GM19467 (cell line): ENCODE measurements at regions not wholly inside any gene's neighbourhood (a gene's known extent, or its start where the extent isn't known, plus 50 kb on each side); places are given as distances from the start of the nearest gene placed in this dataset.

Source experiments
- ATAC-seq: cut with Tn5 transposase; IDR thresholded peaks from one replicate; pipeline ENCODE4 v1.9.1; 2021; ENCODE audit warnings: mild to moderate bottlenecking, moderate library complexity; ENCODE audit not compliant: unreplicated experiment

DNA sequence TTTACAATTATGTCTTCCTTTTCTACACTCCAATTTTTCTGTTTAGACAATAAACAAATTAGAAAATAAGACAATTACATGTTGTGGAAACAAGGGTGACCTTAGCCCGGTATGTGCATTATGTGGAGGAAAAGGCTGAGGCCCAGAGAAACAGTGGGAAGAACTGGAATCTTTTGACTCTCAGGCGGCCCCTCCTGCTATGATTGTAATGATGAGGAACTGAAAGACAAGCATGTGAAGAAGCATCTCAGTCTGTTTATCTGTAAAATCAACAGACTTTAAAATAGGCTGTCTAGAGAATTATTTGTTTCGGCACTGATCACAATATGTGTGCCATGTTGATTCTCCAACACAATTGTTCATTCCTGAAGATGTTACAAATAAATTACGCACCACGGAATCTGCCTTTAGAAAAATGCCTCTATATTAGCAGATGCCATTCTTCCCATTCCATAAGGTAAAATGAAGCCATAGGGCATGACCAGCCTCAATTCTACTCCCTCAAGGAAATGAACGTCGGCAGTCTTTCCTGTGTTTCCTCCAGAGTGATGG lies 1201.6 kb upstream of the CITED2 start:
- ATAC-seq = no peak

DNA sequence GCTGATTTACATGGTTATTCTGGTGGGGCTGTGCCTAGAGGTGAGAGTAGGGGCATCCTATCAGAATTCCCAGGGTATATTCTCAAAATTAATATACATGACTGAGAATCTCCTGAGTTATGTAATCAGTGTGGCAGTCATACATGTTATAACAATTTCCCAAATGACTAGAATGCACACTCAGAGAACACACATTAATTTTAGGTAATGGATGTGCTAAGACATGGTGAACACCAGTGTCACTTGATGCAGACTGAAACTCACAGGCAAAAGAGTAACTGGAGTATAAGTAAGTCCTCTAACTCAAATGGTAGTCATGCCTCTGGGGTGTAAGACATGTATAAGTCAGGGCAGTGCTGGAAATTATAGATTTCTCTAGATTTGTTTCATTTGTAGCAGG lies 1198.4 kb upstream of the CITED2 start:
- ATAC-seq = no peak

GRCh38 chr6:140572129-140572528 lies 1197.7 kb upstream of the CITED2 start:
- ATAC-seq = no peak

- no peak for ATAC-seq
These were observed 1196.7 kb upstream of the CITED2 start for GRCh38 chr6:140571145-140571544.

DNA sequence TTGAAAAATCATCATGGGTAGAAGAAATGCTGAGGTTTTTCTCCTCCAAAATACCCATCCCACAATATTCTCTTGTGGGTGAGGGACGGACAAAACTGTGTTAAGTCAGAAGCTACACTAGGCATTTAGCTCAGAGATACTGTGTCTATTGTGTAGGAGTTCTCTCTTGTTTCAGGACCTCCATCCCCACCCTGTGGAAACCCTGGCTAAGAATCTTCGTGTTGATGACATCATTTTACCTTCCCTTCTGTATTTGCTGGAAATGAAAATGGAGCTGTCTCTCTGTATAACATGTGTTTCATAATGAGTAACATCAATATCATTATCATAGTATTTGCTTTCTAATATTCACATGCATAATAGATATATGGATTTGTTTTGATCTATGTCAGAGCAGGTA lies 1193.0 kb upstream of the CITED2 start:
- no peak for ATAC-seq

DNA sequence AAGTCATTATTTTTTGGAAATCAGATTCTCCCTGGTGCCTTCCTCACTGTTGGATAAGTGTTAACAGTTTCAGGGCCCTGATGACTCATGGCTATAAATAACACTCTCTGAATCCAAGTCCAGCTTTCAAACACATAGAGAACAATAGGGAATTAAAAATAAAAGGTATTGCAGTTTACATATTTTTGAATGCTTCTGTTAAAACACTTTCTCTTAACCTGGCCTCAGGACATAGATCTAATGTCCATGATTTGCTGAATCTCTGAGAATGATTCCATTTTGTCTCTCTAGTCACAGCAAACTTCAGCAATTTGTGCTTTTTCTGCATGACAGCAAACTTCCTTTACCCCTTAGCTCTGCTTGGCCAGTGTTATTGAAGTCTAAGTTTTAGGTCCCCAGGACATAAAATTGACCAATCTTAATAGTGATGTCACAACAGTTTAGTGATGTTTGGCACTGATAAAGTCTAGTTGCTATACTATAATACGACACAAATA lies 1192.4 kb upstream of the CITED2 start:
- no peak for ATAC-seq

DNA sequence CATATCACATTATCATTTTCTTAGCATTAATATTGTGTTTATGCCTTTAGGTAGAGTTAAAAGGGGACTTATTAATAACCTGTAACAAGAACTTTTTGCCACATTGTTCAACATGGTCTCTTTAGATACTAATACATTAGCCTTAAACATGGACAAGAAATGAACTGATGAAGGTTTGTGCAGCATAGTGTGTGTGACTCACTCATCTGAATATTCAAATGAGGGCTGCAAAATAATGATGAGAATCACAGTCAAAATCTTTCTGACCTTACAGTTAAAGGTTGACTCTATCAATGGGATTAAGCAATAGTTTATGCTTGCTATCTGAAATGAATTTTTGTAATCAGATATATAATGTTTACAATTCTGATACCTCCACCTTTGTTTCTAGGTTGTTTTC lies 1189.3 kb upstream of the CITED2 start:
- ATAC-seq = no peak

- no peak for ATAC-seq
These were observed 1187.3 kb upstream of the CITED2 start for GRCh38 chr6:140561701-140562100.

GRCh38 chr6:140560671-140561070 lies 1186.2 kb upstream of the CITED2 start:
- no peak for ATAC-seq

- no peak for ATAC-seq
These were observed 1185.0 kb upstream of the CITED2 start for GRCh38 chr6:140559458-140559857.

DNA sequence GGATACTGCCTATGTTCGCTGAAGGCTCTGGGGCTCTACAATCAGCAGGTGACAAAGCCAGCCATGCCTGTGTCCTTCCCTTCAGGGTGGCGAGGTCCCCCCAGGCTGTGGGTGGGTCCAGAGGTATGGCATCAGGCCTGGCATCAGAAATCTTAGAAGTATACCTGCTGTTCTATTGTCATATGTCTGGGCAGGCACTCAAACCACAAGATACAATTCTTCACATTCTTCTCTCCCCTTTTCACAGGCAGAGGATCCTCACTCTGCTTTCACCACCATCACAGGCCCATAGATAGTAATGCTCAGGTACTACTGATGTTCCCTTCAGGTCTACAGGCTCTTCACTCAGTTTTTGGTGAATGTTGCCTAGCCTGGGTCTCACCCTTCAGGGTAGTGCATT lies 1180.0 kb upstream of the CITED2 start:
- no peak for ATAC-seq

GRCh38 chr6:140548366-140548765 lies 1173.9 kb upstream of the CITED2 start:
- ATAC-seq = no peak

- ATAC-seq = no peak
These were observed 1172.2 kb upstream of the CITED2 start for GRCh38 chr6:140546640-140547039.

DNA sequence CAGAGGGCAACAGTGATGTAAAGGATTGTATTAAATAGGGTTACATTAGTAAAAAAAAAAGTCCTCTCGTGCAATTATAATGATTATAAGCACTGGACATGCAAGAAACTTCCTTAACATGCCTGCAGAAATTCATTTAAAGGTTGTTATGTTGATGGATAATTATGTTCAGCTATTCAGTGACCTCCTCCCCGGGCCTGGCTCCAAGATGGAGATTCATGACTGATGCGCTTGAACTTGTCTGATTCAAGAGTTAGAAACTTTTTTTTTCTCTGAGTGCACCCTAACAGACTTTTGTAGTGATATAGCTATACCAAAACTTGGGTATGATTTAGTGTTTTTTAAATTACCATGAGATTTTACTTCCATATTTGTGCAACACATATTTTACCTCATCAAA lies 1170.0 kb upstream of the CITED2 start:
- ATAC-seq = no peak

GRCh38 chr6:140542863-140543262 lies 1168.4 kb upstream of the CITED2 start:
- no peak for ATAC-seq

- ATAC-seq = no peak
These were observed 1166.8 kb upstream of the CITED2 start for GRCh38 chr6:140541288-140541687.

DNA sequence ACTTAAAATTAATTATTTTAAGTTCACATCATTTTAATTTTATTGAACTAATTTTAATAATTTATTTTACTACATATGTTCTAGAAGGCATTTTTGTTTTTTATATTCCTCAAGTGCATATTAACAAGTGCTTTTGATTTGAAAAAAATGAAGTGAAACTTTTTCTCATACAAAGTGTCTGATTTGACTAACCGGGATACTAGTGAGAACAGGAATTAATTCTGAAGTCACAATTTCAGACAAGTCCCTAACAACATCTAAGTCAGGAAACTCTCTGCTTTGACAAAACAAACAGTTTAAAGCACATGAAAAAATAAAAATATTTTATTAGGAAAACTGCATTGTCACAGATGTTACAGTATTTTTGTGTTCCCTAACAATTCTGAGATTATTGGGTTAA lies 1166.3 kb upstream of the CITED2 start:
- ATAC-seq = no peak

DNA sequence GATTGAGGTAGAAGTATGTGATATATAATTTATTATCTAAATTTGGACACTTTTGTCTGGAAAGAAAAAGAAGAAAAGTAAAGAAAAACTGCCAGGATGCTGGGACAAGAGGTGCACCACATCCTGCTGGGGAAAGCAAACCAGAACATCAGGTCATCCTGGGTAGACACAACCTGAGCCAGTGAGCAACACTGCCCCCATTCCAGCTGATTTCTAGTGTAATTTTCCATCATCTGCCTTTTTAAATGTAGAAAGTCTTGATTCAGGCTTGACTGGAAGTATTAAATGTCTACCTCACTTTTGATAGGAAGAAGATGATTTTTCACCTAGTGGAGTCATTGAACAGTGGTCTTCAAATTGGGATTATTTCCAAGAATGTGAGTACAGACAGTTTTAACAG lies 1164.5 kb upstream of the CITED2 start:
- ATAC-seq = no peak

DNA sequence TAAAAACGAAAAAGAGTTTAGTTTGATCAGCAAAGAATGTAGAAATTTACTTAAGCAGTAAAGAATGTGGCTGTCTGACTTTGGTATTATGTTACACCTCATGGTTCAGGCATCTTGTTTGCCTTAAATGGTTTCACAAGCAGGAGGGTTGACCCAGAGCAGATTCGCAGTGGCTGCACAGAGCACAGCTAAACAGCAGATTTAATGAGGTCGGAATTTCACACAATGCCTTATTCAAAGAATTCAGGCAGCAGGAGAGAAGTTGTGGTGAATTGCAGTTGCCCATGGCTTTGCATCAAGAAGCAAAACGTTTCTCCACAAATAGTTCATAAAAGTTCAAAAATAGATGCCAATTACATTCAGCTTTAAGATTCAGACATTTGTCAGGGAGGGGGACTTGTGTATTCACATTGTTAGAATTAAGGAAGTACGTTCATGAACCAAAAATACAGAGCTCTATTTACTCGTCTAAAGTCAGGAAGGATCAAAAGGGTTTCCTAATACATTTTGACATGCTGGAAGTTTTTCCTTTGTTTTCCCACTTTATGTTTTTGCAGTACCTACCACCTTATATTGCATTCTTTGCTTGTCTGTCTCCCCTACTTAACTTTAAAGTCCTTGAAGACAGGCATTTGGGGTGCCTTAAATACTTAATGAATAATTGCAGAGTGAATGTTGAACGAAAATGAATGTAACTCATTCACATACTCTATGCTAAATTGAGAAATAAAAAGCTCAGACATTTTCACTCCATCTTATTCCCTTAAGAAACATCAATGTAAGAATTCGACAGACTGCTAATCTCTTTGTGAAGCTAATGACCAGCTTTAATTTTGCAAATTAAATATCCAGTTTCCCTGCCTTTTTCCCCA lies 1163.6 kb upstream of the CITED2 start:
- ATAC-seq = no peak

GRCh38 chr6:140537211-140537610 lies 1162.8 kb upstream of the CITED2 start:
- no peak for ATAC-seq

- no peak for ATAC-seq
These were observed 1161.1 kb upstream of the CITED2 start for GRCh38 chr6:140535511-140535910.

- ATAC-seq = no peak
These were observed 1159.1 kb upstream of the CITED2 start for GRCh38 chr6:140533526-140533925.
